ENCODE measurements at regions not wholly inside any gene's neighbourhood (a gene's known extent, or its start where the extent isn't known, plus 50 kb on each side); places are given as distances from the start of the nearest gene placed in this dataset.

GRCh38 chr1:232168508-232168907, 461.4 kb downstream of the SIPA1L2 start:
- no peak for TF ChIP-seq POLR2A (IDR thresholded peaks at IDR 0.05)
- TF ChIP-seq, protein P1, sequence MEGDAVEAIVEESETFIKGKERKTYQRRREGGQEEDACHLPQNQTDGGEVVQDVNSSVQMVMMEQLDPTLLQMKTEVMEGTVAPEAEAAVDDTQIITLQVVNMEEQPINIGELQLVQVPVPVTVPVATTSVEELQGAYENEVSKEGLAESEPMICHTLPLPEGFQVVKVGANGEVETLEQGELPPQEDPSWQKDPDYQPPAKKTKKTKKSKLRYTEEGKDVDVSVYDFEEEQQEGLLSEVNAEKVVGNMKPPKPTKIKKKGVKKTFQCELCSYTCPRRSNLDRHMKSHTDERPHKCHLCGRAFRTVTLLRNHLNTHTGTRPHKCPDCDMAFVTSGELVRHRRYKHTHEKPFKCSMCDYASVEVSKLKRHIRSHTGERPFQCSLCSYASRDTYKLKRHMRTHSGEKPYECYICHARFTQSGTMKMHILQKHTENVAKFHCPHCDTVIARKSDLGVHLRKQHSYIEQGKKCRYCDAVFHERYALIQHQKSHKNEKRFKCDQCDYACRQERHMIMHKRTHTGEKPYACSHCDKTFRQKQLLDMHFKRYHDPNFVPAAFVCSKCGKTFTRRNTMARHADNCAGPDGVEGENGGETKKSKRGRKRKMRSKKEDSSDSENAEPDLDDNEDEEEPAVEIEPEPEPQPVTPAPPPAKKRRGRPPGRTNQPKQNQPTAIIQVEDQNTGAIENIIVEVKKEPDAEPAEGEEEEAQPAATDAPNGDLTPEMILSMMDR (IDR thresholded peaks at IDR 0.05), result no peak

All from Peyer's patch (tissue), 4 donors.